Kidney tubule cell (primary cell): ENCODE measurements at regions not wholly inside any gene's neighbourhood (a gene's known extent, or its start where the extent isn't known, plus 50 kb on each side); places are given as distances from the start of the nearest gene placed in this dataset.
"Not testable (repeated sequence)": the region's sequence is repeated elsewhere in the genome, so short reads cannot be mapped to it uniquely, and the experiment has no call there.

ENCODE experiments used
- DNase-seq: peaks from one replicate; pipeline ENCODE4 v3.0.0-alpha.2; 2018; ENCODE audit warnings: low spot score

DNA sequence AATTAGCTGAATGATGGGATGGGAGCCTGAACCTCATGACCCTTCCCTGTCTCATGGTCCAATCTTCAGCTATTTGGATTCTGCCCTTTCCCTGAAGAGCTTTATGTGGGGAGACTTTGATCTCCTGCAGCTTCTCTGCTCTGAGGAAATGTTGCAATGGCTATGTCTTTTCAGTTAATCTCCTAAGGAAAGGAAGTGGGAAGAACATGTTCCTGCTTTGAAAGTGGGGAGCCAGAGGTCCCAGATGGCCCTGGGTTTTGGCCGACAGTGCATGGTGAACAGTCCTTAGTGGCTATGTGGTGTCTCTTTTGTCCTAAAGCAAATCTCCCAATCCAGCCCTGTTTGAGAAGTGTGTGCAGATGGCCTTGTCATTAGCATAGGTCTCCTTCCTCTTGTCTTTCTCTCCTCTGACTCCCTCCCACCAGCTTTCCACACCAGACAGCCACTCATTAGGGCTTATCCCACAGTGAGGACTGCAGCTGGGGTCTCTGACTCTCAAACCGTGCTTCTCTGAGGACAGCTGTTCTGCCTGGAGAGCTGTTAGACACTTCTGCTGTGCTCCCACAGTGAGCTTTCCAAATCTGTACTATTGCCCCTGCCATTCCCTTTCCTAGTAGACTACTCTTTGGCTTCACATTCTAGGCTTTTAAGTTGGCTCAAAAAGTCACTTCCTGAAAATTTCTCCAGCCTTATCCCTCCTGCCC lies 365.8 kb upstream of the UMPS start:
- no peak for DNase-seq

DNA sequence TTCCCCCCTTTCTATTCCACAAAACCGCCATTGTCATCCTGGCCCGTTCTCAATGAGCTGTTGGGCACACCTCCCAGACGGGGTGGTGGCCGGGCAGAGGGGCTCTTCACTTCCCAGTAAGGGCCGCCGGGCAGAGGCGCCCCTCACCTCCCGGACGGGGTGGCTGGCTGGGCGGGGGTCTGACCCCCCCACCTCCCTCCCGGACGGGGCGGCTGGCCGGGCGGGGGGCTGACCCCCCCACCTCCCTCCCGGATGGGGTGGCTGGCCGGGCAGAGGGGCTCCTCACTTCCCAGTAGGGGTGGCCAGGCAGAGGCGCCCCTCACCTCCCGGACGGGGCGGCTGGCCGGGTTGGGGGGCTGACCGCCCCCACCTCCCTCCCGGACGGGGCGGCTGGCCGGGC lies 363.6 kb upstream of the UMPS start:
- not testable (repeated sequence) for DNase-seq

DNA sequence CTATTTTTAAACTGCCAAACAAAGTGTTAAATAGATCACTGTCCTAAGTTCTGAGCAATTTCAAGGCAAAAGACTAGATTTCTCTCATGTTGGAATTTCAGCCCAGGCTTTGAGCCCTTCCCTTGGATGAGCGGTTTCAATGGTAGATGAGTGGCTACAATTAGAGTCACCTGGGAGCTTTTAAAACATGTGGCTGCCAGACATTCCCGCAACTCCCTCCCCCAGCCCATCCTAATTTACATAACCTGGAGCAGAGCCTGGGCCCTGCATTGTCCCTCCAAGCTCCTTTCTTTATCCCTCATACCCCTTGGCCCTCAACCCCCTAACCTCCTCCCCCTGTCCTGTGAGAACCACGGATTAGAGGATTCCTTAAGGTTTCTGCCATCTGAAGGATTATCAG lies 357.5 kb upstream of the UMPS start:
- DNase-seq = no peak

DNA sequence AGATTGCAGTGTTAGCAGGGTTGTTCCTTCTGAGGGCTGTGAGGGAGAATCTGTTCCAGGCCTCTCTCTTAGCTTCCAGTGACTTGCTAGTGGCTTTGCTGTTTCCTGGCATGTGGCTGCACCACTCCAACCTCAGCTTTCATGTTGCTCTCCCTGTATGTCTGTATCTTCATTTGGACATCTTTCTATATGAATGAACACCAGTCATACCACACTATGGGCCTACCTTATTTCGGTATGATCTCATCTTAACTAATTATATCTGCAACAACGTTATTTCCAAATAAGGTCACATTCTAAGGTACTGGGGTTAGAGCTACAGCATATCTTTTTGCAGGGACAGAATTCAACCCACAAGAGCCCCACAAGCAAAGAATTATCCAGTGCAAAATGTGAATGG lies 356.7 kb upstream of the UMPS start:
- no peak for DNase-seq

DNA sequence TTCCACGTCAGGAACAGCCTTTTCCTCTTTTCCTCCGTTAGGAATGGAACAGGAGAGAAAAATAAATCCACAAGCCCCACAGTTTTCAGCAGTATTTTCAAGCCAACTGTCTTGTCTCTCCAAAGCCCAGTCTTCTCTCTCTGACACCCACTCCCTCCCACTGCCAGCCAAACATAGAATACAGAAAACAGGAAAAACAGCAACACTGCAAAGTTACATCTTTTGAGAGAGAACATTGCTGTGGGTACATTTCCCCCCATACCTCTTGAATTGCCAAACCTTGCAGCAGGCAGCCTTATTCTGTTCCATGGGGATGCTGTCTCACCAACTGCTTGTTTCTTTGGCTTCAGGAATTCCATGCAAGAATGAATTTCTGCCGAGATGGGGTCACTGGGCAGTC lies 355.7 kb upstream of the UMPS start:
- DNase-seq = no peak

DNA sequence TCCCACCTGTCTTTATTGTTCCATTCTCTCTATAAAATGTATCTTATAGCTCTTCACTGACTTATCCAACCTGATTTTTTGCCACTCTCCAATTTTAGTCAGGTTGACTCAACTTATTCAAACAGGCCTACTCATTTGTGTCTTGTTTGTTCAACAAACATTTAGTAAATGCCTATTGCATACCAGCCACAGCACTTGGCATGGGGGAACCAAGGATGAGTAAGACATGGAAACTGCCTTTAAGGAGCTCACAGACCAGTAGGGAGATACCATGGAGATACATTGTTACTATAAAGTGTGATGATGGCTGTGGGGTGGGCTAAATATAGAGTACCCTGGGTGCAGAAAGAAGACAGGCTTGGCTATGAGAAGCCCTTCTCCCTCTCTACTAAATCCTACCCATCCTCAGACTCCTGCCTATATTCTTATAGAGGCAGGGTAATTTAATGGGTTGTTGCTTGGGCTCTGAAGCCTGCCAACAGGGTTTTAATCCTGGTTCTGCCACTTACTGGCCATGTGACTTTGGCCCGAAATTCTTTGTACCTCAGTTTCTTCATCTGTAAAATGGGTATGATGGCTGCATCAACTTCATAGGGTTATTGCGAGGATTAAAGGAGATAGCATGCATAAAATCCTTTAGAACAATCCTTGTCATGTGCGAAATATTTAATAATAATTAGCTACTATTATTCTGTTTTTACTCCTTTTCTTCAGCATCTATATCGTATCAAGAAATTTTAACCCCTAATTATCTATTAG lies 348.5 kb upstream of the UMPS start:
- DNase-seq = peak; percentile 56

DNA sequence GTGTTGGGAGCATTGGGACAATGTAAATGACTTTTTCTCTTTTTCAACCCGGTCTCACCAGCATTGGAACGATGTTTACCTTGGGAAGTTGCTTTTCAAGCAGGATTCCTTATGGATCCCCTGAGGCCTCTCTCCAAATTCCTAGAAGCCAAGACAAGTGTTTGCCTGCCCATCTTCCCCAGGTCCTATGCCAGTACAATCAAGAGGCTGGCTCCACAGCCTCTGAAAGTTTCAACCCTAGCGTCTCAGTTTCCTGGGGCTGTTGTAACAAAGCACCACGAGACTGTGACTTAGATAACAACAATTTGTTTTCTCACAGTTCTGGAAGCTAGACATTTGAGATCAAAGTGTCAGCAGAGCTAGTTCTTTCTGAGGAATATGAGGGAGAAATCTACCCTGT lies 347.2 kb upstream of the UMPS start:
- no peak for DNase-seq

DNA sequence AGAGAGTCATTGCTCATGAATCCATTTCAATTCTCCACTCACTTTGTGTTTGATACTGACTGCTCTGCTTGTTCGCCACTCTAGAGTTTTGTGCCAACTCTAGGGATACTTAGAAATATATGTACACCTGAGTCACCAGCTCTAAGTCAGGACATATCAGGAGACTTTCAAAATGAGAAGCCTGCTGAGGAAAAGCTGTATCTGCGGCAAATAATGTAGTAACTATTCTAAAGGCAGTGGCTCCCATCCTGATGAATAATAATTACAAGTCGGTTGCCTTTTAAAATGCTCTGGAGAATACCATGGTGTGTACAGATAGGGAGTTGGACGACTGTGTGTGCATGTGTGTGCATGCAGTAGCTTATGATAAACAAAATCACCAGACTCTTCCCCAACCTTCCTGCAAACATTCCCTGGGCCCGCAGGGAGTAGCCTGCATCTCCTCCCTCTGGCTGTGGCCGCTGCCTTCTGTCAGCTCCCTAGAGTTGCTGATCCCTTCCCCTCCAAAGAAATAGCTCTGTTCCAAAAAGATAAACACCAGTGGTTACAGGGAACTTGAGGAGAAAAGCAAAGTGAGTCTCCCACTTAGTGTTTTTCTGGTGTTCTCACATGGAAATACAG lies 346.3 kb upstream of the UMPS start:
- no peak for DNase-seq

DNA sequence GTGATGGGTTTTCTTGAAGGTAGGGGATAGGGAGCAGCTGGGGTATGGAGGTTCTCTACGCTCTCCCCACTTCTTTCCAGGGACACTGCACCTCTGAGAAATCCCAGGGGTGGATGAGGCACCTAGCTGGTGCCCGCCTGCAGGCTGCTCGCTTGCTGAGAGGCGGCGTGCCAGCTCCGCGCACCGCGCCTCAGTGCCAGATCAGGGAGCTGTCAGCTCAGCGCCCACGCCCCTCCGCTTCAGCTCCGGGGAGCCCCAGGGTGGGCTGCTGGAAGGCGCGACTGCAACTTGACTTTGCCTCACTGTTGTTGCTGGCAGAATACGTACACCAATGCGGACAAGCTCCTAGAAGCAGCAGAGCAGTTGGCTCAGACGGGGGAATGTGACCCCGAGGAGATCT lies 345.7 kb upstream of the UMPS start:
- DNase-seq = no peak

DNA sequence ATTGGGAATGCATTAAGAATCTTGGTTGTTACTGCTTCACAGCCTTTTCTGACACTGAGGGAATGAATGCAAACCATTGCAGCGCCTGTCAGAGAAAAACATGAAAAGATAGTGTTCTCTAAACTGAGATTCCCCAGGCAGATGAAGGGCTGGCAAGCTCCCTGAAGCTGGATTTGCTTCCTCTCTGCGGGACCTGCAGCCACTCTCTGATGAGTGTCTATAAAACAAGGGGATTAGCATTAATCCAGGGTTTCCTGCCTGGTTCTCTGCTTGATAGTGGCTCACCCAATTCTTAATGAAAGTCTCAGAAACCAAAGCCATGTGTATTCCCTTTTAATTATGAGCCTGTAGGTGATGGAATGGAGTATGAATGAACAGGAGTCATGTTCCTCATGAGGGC lies 344.3 kb upstream of the UMPS start:
- no peak for DNase-seq

DNA sequence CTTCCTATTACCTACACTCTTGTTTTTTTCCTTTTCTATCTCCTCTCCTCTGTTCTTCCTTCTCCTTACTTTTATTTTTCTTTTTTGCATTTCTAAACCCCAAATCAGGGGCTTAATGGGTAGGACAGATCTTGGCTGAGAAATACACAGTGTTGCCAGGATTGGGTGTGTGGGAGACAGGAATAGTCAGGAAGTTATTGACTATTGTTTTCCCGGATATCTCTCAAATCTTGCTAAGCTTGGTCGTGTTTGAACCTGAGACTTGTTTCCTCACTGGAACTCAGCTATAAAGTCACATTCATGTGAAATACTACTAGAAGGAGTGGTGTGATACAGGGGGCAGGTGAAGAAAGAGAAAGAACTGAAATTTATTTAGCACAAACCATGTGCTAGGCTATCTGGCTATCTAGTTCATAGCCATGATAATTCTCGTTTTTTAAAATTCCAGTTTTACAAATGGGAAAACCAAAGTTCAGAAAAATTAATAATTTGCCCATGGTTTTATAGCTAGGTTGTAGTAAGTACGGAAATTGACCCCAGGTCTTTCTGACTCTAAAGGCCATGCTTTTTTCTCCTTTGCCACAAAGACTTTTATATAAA lies 343.2 kb upstream of the UMPS start:
- no peak for DNase-seq

DNA sequence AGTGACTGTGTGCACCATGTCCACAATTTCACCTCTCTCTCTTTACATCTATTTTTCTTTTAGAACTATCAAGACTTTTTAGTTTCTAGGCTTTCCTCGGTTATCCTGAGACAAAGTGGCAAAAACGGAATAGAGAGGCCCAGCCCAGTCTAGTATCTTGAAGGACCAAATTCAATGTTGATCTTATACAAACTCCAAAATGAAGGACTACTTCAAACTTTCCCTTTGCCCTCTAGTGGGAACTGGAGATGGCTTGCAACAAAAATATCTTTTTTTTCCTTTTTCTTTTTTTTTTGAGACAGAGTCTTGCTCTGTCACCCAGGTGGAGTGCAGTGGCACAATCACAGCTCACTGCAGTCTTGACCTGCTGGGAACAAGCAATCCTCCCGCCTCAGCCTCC lies 338.5 kb upstream of the UMPS start:
- no peak for DNase-seq

DNA sequence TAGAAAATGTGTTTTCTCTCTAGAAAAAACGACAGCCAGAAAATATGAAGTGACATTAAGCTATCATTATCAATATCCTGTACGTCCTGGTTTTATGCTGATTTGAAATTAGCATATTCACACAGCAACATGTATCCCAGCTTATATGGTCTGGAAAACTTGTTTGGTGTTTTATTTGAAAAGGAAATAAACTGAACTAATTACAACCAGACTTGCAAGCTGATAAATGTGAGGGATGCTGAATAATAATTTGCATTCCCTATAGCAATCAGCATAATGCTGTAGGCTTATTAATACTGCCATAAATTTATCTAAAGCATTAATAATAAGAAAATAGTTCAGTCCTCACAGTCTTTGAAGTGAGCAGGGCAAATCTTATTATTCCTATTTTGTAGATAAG lies 336.9 kb upstream of the UMPS start:
- DNase-seq = no peak

DNA sequence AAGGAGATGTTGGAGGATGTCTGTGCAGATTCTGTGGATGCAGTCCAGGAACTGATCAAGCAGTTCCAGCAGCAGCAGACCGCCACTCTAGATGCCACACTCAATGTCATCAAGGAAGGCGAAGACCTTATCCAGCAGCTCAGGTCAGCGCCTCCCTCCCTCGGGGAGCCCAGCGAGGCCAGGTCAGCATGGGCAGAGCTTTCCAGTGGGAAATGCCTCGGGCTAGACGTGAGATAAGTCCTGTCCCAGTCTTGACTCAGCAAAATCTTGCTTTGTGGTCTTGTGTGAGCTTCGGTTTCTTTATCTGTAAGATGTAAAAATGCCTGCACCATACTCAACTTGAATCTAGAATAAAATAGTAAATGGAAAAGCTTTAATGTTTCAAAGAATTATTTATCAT lies 335.1 kb upstream of the UMPS start:
- no peak for DNase-seq

DNA sequence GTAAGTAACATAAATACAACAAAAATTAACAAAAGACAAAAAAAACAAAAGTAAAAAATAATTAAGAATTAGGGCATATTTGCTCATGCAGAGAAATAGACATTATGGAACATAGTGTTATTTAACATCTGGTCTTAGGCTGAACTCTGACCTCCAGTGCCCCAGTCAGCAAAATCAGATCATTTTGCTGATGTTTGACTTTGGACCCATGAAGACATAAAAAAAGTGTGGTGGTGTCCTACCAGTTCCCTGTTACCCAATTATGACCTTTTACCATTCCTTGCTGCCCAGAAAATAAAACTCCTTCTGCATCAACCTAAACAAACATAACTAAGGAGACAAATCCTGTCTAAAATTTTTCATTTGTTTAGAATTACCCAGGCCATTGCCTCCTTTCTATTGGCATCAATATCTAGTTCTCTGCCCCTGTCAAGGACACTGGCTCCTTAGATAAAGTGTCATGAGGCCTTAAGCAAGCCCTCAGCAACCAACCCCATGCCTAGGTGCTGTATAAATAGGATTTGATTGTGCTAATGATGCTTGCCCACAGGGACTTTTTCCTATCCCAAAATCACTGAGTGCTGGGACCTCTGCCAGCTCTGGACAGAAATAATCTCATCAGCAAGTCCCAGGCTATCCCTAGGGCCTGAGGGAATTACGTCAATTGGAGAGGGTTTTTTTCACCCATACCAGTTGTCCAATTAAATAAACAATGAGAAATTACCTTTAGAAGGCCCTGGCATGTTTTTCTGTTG lies 334.5 kb upstream of the UMPS start:
- DNase-seq = no peak

DNA sequence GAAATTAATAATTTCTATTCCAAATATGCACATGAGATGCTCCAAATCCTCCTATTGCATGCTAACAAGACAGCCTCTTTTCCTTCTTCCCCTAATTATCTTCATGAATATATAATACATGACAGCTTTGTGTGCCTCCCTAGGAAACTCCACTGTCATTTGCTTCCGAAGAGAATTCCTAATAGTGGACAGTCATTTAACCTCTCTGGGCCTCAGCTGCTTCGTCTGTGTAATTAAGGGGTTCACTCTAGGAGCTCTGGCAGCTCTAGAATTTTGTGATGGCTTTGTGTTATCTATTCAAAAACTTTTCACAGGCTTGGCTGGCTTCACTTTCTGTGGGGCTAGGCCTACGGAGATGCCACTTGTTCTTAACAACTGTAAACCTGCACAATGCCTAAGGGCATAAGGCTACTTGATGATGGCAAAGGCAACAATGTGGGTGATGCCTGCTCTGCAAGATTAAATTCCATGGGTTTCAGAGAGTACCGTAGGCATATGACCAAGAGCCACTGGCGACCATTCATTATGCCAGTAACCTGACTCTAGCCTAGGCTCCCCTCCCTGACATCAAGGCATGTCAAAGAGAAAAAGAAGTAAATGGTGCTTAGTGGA lies 333.8 kb upstream of the UMPS start:
- no peak for DNase-seq

DNA sequence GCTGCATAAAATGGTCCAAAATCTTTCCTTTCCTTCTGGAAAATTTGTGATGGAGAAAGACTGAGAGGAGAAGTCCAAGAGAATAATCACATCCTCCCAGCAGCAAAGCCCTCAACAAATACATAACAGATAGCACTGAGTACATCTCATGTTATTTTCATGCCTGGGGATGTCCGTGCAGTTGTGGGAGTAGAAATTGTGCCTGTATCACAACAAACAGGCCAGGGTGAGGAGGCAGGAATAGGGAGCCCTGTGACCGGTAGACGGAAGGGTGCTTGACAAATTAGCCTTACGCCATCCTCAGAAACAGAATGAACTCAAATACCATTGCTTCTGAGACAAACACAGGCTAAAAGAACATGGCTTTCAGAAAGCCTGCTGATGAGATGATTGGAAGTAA lies 333.2 kb upstream of the UMPS start:
- DNase-seq = no peak

DNA sequence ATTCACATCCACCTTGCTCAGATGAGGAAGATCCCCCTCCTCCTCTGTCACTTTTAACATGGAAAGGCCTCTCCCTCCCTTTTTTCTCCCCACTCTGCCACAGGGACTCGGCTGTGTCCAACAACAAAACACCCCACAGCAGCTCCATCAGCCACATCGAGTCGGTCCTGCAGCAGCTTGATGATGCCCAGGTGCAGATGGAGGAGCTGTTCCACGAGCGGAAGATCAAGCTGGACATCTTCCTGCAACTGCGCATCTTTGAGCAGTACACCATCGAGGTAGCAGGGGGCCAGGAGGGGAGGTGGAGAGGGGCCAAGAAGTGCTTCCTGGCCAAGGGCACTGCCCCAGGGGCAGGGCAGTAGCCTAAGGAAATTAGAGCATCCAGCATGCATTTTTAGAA lies 331.7 kb upstream of the UMPS start:
- DNase-seq = no peak

DNA sequence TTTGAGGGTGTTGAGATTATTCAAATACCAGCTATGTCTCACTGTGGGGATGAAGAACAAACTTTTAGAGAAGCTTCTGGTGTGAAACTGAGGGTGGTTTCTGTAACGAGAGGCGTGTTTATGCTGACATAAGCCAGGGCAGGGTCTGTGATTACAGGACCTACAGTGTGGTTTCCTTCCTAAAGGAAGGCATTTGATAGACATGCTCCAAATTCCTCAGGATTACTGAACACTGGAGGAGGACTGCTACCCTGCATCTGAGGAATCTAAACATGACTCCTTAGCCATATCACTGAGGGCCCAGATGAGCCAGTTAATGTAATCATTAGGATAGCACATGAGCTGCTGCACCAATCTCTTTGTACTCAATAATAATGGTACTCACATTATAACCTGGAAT lies 328.4 kb upstream of the UMPS start:
- DNase-seq = peak; percentile 89

DNA sequence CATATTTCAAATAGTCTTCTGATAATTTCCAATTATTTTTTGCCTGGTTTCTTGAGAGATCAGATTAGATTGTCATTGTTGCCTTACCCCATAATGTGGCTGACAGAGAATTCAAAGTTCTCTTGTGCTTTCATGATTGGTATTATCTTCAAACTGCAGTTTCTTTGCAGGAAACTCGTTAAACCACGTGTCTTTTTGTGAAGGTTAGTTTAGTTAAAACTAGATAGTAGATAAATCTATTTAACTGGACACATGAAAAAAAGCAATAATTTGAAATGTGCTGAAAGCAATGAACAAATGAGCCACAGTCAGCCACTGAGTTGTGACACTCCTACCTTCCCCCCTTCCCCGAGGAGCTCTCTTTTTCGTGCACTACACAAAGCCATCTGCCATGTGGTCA lies 327.5 kb upstream of the UMPS start:
- no peak for DNase-seq

DNA sequence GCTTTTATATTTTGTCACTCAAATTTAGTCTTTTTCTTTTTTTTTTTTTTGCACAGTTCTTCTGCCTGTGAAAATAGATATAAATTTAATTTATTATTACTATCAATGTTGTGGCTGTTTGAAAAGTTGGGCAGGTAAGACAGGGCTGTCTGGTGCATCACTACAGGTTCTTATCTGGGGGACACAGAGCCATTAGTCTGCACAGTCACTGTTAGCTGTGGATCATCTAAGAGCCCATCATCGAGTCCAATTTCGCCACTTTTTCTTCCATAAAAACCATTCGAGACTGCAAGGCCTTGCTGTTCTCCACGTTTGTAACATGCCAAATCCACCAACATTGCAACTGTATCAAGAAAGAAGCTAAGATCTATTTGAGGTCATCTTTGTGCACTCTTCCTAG lies 325.6 kb upstream of the UMPS start:
- DNase-seq = no peak

DNA sequence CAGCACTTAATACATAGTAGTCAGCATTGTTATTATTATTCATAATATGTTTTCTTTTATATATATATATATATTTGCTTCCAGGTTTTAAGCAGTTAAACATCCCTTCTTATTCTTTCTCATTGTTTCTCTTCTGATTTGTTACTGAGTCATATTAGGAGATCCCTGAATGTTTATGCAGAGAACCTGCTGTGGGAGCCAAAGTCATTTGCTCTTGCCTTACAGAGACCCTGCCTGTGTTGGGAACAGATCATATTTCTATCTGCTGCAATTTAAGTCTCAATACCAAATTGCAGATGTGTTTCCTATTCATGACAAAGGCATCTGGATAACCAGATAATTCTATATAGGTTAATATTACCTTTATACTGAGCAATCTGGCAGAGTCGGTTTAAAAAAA lies 323.0 kb upstream of the UMPS start:
- no peak for DNase-seq
